ENCODE measurements at regions not wholly inside any gene's neighbourhood (a gene's known extent, or its start where the extent isn't known, plus 50 kb on each side); places are given as distances from the start of the nearest gene placed in this dataset.

DNA sequence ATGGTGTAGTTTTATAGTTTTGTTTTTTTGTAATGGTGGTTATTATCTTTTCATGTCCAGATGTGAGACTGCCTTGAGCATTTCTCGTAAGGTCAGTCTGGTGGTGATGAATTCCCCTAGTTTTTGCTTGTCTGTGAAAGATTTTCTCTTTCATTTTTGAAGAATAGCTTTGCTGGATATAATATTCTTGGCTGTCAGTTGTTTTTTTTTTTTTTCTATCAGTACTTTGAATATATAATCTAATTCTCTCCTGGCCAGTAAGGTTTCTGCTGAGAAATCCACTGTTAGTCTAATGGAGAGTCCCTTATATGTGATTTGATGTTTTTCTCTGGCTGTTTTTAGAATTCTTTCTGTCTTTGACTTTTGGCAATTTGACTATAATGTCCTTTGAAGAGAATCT lies 106.9 kb downstream of the CARTPT start:
- DNase-seq = no peak

DNA sequence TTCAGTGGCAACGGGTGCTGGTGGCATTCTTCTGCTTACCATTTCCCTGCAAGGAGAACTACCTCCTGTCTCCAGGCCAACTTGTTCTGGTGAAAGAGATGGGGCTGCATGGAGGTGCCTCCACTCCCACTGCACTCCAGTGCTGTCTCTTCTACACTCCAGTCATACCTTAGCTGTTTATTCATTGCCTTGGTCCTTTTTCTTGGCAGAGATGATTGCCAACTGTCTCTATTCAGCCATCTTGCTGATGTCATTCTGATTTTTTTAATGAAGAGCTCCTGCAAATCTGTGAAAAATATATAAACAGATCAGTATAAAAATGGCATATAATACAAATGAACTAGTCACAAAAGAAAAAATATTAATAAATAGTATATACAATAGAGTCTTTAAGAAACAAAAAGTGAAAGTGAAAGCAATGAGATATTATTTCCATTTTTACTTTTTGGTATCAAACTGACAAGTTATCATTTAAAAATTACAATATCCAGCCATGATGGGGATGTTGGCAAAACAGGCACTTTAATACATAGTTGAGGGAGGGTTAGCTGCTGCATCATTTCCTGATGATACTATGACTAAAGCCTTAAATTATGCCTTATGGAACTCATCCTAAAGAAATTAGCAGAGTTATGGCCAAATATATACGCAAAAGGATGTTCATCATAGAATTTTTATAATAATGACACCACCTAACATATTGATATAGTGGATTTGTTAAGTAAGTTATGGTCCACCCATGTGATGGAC lies 109.4 kb downstream of the CARTPT start:
- DNase-seq = no peak

DNA sequence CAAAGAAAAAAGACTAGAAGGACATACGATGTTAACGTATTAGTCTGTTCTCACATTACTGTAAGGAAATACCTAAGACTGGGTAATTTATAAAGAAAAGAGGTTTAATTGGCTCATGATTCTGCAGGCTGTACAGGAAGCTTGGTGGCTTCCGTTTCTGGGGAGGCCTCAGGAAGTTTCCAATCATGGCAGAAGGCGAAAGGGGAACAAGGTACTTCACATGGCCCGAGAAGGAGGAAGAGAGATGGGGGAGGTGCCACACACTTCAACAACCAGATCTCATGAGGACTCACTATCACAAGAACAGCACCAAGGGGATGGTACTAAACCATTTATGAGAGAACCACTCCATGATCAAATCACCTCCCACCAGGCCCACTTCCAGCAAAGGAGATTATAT lies 110.1 kb downstream of the CARTPT start:
- DNase-seq = peak; percentile 94

GRCh38 chr5:71830681-71831539 lies 111.8 kb downstream of the CARTPT start:
- peak; percentile 76 for DNase-seq

DNA sequence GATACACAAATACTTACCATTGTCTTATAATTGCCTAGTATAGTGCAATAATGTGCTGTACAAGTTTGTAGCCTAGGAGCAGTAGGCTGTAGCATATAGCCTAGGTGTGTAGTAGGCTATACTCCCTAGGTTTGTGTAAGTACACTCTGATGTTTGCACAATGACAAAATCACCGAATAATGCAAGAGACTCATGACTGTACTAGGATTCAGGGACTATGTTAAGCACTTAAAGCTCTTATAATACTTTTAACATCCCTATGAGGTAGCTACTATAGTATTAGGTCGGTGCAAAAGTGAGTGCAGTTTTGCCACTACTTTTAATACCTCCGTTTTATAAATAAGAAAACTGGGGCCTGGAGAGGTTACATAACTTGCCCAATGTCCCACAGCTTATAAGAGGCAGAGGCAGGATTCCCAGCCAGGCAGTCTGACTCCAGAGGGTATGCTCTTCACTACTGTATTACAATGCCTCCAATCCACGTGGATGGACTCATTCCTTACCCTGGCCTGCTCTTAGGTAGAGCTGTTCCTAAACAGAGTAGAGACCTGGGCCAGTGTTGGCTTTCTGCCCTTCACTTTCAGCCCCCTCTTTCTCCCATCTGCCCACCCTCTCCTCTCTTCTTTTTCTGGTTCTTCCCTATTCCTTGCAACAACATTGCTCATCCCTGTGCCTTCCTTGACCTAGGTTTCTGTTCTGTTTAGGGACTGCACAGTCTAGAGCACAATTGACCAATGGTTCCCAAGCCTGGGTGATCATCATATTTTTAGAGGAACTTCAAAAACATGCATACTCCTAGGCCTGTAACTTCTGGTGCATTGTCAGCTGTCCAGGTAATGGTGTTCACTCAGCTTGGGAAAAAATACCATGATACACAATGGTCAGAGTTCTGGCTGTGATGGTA lies 114.0 kb downstream of the CARTPT start:
- DNase-seq = peak; percentile 75

DNA sequence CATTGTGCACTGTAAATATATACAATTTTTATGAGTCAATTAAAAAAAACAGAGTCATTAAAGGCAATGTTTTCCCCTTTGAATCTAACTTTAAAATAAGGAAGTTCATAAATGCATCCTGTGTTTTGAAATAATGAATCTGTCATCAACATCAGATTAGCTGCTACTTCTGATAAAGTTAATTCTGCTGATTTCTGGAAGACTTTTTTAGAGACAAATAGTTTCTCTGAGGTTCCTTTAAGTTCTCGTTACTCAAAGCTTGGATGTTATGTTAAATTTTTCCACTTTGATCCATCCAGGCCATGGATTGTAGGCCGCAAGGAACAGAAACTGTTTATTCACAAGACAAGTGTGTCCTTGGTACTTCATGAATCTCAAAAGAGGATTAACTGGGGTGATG lies 115.5 kb downstream of the CARTPT start:
- DNase-seq = peak; percentile 79

DNA sequence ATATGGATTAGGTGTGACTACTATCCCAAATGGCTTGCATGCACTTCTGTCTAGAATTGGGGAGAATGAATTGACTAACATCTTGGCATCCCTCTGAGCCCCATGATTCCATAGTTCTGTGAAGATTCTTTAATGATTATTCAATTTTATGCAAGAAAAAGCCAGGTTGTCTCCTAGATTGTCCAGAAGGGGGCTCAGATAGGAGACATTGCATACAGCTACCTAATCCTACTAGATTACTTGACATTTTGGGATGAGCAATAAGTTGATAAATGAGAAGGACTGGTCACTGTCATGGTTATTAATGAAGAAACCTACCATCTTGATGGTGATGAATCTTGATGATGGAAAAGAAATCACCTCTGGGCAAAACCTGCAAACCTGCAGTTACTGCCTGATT lies 117.0 kb downstream of the CARTPT start:
- DNase-seq = no peak

DNA sequence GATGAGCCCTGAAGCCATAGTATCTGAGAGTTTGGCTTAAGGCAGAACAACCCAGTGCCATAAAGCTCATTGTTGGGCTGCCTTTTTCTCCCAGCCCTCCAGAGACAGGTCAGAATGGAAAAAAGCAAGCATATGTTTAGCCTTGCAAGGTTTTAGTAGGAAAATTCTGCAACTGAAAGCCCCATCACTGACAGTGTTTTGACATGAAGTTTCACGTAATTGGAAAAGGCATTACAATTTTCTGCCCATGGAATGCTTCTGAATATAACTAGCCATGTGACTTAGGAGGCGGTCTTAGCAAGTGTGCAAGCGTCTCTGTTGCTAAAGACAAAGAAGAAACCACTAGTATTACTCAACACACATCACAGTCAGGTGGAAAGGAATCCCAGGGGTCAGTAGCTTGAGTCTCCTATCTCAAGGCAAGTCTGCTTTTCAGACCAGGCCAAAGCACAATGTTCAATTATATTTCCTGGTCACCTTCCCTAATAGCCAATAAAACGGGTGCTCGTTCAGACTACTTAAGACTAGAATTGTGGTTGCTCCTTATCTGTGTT lies 117.6 kb downstream of the CARTPT start:
- DNase-seq = peak; percentile 68

- DNase-seq = no peak
Measured at GRCh38 chr5:71838286-71838685, 119.2 kb downstream of the CARTPT start.

DNA sequence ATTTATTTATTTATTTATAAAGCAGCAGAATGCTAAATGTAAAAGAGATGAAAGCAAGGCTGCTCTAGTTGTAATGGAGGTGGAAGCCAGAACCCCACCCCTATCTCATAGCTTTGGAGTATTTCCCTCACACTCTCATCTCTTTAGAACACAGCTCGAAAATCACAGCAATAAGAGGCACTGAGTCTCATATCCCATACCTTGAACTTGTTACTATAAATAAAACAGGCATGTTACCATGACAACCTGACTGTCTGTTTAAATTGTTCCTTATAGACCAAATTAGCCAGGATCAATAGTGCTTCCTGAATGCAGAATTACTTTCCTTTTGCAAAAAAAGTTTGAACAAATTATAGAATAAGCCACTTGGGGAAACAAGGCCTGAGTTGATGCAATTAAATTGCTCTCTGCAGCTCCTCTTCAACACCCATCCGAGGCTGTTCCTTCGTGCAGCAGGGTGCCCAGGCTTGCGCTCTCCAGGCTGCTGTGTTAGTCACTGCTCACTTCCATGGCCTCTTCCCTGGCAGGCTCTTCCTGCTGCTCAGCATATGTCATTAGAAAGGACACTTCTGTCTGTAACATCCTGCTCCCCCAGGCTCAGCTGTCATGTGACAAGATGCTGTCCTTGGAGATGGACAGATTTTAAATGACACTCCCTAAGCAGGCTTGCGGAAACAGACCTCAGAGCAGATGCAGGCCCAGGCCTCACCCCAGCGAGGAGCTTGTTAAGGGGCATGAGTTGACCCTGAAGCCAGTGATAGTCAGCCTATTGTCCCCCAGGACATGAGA lies 120.2 kb downstream of the CARTPT start:
- DNase-seq = no peak

GRCh38 chr5:71841107-71841506 lies 122.0 kb downstream of the CARTPT start:
- DNase-seq = no peak

DNA sequence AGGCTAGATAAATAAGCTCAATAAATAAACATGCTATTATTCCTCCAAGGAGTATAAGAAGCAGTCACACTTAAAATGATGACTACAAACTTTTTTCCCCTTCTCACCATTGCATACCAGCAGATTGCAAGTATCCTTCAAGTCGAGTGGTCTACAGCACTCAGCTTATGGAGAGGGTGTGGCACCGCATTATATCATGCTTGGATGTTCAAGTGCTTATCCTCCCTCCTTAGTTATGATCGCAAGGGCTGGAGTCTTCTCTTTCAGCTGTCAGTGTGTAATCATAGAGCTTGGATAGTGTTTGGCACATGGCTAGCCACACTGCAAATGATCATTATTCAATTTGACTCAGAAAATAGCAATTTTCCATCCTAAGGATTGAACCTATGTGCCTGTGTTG lies 124.0 kb downstream of the CARTPT start:
- no peak for DNase-seq

- no peak for DNase-seq
Measured at GRCh38 chr5:71844862-71845261, 125.8 kb downstream of the CARTPT start.

GRCh38 chr5:71859515-71859914 lies 140.4 kb downstream of the CARTPT start:
- DNase-seq = no peak

DNA sequence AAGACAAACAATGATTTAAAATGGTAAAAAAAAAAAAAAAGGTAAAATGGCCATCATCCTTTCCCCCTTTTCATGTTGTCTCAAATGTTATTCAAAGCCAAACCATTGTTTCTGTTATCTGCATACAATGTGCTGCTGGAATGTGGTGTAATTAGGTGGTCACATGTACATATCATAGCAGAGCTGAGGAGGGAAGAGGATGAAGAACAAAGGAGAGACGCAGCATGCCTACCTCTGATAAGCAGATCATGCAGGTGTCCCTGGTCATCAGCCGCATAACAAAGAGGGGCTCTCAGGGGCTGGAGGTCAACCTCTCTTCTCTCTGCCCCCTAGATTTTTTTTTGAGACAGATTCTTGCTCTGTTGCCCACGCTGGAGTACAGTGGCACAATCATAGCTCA lies 141.0 kb downstream of the CARTPT start:
- DNase-seq = no peak

DNA sequence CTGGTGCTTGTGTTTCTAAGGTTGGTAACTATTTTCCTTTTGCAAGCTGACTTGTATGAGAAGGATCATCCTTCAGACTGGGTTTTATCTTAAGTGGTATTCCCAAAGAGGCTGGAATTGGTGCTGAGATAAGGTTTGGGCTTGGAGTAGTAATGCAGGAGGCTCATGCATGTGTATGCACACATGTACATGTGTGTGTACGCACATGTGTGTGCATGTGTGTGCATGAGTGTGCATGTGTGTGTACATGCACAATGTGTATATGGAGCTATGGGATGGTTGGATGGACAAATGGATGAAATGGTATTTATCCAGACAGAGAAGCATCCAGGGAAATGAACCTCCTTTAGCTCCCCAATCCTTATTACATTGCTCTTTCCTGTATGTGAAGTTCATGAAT lies 142.6 kb downstream of the CARTPT start:
- no peak for DNase-seq

DNA sequence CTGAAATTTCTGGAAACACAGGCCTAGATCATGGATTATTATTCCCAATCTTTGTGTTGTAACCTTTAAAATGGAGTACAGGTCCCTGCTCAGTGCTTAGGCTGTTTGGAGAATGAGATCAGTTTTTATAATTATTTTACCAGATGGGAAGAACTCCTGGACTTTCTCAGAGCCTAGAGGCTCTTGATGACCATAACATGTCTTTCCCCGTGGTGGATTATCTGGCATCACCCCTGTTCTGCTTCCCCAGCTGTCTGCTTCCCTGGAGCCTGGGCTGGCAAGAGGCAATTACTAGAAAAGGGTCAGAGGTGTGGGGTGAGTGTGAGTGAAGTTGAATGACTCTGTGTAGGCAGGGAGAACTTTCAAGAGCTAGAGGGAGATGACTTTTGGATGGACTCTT lies 143.0 kb downstream of the CARTPT start:
- no peak for DNase-seq

DNA sequence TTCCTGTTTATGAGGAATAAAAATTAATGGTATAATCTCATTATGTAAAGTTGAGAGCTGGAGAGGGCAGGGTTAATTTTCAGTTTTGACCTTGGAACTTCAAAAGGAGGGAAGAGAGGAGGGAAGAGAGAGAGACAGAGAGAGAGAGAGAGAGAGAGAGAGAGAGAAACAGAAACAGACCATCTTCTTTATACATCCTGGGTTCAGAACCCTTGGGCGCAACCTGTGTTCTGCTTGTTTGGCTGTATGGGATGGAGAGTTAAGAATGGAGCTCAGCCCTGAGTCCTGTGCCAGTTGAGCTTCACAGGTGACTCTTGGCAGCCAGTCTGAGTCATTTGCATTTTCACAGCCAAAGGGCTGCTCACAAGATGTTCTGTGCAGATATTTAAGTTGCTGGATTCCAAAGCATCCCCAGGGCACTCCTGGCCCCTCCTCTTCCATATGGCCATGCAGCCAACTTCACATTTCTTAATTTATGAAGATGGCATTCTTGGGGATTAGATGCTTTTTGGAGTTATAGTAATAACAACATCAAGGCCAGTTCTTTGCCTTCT lies 143.5 kb downstream of the CARTPT start:
- no peak for DNase-seq

GRCh38 chr5:71864730-71865601 lies 145.9 kb downstream of the CARTPT start:
- no peak for DNase-seq

GRCh38 chr5:71865665-71866320 lies 146.7 kb downstream of the CARTPT start:
- no peak for DNase-seq

Measured in MV-4-11 (cell line).